ENCODE measurements at regions not wholly inside any gene's neighbourhood (a gene's known extent, or its start where the extent isn't known, plus 50 kb on each side); places are given as distances from the start of the nearest gene placed in this dataset.

DNA sequence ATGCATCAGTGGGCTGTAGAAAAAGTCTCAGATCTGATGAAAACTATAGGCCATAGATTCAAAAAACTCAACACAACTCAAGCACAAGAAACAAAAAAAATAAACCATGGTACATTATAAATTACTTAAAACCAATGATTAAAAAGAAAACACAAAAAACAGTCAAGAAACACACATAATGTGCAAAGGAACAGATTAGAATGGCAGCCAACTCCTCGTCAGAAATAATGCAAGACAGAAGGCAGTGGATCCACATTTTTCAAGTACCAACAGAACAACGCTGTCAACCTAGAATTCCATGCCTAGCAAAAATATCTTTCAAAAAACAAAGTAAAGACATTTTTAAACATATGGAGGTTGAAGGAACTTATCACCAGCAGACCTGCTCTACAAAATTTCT, 69.7 kb downstream of the PSMB1 start:
- intact Hi-C loops (cut with micrococcal nuclease) = no loop called here

DNA sequence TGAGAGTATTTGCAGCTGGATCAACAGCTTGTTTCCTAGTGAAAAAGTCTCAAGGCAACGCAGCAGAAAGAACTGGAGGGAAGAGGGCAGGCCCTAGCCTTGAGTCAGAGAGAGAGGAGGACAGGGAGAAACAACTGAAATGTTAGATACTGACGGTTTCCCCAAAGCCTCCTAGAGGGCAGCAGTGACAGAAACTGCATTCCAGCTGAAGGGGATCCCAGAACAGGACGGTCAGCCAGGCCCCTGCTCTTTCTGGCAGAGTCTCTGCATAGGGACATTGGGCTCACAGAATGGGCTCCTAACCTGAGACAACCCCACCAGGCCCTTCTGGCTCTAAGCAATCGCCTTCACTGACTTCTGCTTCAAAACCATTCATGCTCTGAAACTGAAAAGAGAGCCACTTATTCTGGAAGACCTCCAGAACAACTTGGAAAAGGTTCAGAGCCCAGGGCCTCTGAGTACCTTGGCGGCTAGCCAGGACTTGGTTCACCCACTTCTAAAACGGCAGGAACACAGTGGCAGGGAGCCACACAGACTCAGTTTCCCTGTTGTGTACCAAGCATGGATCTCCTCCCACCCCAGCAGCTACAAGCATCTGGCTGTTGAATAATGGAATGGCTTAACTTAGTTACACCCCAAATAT, 72.9 kb downstream of the PSMB1 start:
- H3K27me3 Mint-ChIP-seq = no peaks in the 10 kb centered on the region
- no peaks in the 10 kb centered on the region for H3K36me3 Mint-ChIP-seq (ENCODE audit: low read depth)
- H3K9me3 Mint-ChIP-seq = no peaks in the 10 kb centered on the region
- H3K4me1 Mint-ChIP-seq (ENCODE audit: low read depth) = peaks cover 6% of the 10 kb centered on the region
- intact Hi-C loops (cut with micrococcal nuclease) = no loop called here
- H3K27ac Mint-ChIP-seq = no peak overlapping the region
- H3K4me3 Mint-ChIP-seq = no peak overlapping the region

More for the DNA sequence above, 69.7 kb downstream of the PSMB1 start:
- Mint-ChIP-seq H3K36me3 (ENCODE audit: low read depth) (no peaks in the 10 kb centered on the region), H3K4me1 (ENCODE audit: low read depth) (no peaks in the 10 kb centered on the region), H3K27me3 (no peaks in the 10 kb centered on the region), H3K4me3 (no peak overlapping the region), H3K9me3 (no peaks in the 10 kb centered on the region), H3K27ac (no peak overlapping the region)

DNA sequence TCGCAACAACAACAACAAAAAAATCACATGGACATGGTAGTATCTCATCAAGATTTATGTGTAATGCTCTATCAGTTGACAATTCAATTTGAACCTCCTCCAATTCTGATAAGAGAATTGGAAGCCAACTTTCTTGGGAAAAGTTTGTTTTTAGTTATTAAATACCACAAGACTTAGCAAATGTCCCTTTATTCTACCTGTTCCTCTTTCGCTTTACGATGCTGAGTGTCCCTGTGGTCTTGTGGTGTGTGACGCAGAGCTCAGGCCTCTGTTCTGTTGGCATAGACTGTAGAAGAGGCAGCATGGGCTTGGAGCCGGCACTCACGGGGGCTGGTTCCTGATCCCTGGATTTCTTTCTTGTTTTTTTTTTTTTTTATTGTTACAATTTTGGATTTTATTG, 76.7 kb downstream of the PSMB1 start:
- intact Hi-C loops (cut with micrococcal nuclease) = no loop called here
- H3K9me3 Mint-ChIP-seq = no peaks in the 10 kb centered on the region
- peaks cover 6% of the 10 kb centered on the region for H3K4me1 Mint-ChIP-seq (ENCODE audit: low read depth)
- H3K27me3 Mint-ChIP-seq = peaks cover 5% of the 10 kb centered on the region
- H3K27ac Mint-ChIP-seq = no peak overlapping the region
- no peak overlapping the region for H3K4me3 Mint-ChIP-seq
- H3K36me3 Mint-ChIP-seq (ENCODE audit: low read depth) = no peaks in the 10 kb centered on the region

DNA sequence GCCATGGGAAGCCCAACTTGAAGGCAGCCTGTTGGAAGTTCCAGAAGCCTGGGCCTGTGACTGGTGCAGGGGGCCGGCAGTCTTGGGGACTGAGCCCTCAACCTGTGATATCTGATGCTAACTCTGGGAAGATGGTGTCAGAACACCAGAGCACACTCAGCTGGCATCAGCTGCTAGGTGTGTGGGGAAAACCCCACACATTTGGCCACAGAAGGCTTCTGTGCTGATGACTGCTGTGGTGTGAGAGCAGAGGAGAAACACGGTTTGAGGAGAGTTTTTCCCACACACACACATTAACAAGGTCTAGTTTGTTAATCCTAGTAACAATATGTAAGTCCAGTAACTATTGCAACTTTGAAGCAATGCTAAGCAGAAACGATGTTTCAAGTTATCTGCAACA, 78.0 kb downstream of the PSMB1 start:
- Mint-ChIP-seq H3K27ac (no peak overlapping the region), H3K9me3 (no peaks in the 10 kb centered on the region), H3K4me1 (ENCODE audit: low read depth) (peaks cover 6% of the 10 kb centered on the region), H3K4me3 (no peak overlapping the region), H3K36me3 (ENCODE audit: low read depth) (no peaks in the 10 kb centered on the region), H3K27me3 (peaks cover 5% of the 10 kb centered on the region)
- intact Hi-C loops (cut with micrococcal nuclease) = no loop called here

DNA sequence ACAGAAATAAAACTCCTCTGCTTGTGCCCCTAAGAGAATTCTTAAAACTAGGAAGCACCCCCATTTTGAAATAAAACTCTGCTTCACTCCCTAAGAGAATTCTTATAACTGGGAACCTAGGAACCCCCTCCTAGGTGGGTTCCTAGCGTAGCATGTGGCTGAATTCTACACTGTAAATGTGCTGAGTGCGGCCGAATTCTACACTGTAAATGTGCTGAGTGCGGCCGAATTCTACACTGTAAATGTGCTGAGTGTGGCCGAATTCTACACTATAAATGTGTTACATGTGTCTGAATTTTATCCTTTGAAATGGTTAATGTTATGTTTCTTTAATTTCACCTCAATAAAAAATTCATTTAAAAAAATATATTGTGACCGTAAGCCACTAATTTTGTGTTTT, 79.3 kb downstream of the PSMB1 start:
- intact Hi-C loops (cut with micrococcal nuclease) = no loop called here
- Mint-ChIP-seq H3K36me3 (ENCODE audit: low read depth) (no peaks in the 10 kb centered on the region), H3K9me3 (no peaks in the 10 kb centered on the region), H3K4me3 (no peak overlapping the region), H3K27me3 (peaks cover 5% of the 10 kb centered on the region), H3K27ac (no peak overlapping the region), H3K4me1 (ENCODE audit: low read depth) (peaks cover 6% of the 10 kb centered on the region)

DNA sequence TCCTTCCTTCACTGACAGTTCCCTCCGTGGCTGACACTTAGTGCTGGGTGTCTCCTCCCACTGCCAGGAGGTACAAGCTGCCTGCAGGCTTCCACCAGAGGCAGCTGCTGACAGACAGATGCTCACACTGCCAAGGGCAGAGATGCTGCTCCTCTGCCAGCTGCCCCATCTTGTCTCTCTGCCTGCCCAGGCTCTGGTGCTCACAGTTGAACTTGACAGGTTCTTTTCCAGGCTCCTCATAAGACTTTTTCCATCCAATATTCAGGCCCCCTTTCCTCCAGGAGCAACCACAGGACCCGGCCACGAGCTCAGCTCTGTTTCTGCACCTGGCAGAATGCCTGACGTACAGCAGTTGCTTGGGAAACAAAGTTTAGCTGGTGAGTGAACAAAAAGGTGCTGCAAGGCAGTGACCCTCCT, 79.8 kb downstream of the PSMB1 start:
- peaks cover 3% of the 10 kb centered on the region for H3K9me3 Mint-ChIP-seq
- peaks cover 6% of the 10 kb centered on the region for H3K4me1 Mint-ChIP-seq (ENCODE audit: low read depth)
- no peaks in the 10 kb centered on the region for H3K36me3 Mint-ChIP-seq (ENCODE audit: low read depth)
- peaks cover 5% of the 10 kb centered on the region for H3K27me3 Mint-ChIP-seq
- intact Hi-C loops (cut with micrococcal nuclease) = no loop called here
- H3K4me3 Mint-ChIP-seq = no peak overlapping the region
- no peak overlapping the region for H3K27ac Mint-ChIP-seq

DNA sequence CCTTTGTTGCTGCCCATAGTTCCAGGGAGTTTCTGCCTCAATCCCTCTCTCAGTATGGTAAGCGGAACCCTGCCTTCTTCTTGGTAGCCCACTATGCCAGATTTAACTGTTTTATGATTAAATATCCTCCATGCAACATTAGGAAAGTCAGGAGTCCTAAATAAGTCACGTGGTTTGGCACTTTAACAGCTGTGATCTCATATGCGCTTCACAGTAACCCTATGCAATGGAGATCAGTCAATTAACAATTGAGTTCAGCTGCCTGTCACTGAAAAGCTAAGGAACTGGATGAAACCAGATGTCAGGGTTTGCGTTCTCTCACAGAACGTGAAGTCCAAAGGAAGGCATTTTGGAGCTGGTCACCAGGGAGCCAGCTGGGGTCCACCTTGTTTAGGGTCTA, 81.6 kb downstream of the PSMB1 start:
- Mint-ChIP-seq H3K27me3 (peaks cover 5% of the 10 kb centered on the region), H3K27ac (no peak overlapping the region), H3K9me3 (peaks cover 11% of the 10 kb centered on the region), H3K4me3 (no peak overlapping the region), H3K36me3 (ENCODE audit: low read depth) (no peaks in the 10 kb centered on the region), H3K4me1 (ENCODE audit: low read depth) (peaks cover 1% of the 10 kb centered on the region)
- intact Hi-C loops (cut with micrococcal nuclease) = no loop called here

DNA sequence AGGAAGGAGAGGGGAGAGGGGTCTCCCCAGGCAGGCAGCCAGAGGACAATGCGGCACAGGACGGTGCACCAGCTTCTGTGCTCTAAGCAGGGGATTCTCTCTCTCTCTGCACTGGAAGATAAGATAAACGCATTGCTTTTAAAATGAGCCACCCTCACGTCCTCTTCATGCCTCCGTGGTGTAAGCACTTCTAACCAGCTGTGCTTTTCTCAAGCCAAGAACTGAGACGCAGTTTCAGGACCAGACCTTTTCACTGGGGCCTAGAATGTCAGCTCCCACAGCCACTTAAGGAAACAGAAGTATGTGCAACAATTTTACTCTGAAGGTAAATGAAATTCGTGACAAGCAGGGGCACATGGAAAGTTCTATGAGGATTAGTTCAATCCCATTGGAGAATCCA, 82.4 kb downstream of the PSMB1 start:
- H3K27me3 Mint-ChIP-seq = peaks cover 5% of the 10 kb centered on the region
- no peaks in the 10 kb centered on the region for H3K36me3 Mint-ChIP-seq (ENCODE audit: low read depth)
- H3K9me3 Mint-ChIP-seq = peaks cover 15% of the 10 kb centered on the region
- H3K27ac Mint-ChIP-seq = no peak overlapping the region
- H3K4me1 Mint-ChIP-seq (ENCODE audit: low read depth) = no peaks in the 10 kb centered on the region
- no peak overlapping the region for H3K4me3 Mint-ChIP-seq
- intact Hi-C loops (cut with micrococcal nuclease) = no loop called here

DNA sequence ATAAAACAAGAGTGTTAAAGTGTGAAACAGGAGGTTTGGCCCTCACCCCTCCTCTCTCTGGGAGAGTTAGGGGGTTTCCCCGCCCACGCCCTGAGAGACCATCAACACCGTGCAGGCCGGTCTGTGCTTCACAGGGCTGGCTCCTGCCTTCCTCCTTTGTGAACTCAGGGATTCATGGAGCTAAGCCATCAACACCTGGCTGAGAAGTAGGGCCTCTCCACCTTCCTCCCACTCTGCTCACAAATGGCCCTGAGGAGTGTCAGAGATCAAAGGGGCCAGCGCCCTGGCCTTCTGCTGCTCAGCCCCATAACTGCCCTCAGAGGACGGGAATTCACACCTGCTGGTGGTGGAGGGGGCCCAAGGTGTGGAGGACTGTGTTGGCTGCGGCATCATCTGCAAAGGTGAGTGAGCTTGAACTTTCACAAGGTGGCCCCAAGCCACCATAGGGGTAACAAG, 88.6 kb downstream of the PSMB1 start:
- H3K36me3 Mint-ChIP-seq (ENCODE audit: low read depth) = no peaks in the 10 kb centered on the region
- peaks cover 7% of the 10 kb centered on the region for H3K4me1 Mint-ChIP-seq (ENCODE audit: low read depth)
- intact Hi-C loops (cut with micrococcal nuclease) = no loop called here
- H3K27me3 Mint-ChIP-seq = no peaks in the 10 kb centered on the region
- H3K9me3 Mint-ChIP-seq = peaks cover 20% of the 10 kb centered on the region
- H3K27ac Mint-ChIP-seq = no peak overlapping the region
- H3K4me3 Mint-ChIP-seq = no peak overlapping the region

DNA sequence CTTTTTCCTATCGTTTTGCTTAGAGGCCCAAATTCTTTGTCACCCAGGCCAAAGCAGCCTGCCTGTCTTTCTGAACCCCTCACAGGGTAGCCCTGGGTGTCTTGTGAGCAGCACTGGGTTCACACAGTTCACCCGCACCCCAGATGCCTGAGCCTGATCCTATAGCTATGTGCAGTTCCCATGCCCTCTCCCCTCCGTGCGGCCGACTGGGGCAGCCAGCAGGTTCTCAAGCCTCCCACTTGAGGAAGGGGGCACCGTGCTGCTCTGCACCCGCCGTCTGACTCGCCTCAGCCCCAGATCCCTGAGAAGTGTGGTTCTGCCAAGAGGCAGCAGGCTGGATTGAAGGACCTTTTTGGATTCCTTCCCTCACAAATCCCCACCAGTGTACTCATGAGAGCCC, 89.0 kb downstream of the PSMB1 start:
- no peaks in the 10 kb centered on the region for H3K27me3 Mint-ChIP-seq
- H3K36me3 Mint-ChIP-seq (ENCODE audit: low read depth) = no peaks in the 10 kb centered on the region
- no peak overlapping the region for H3K4me3 Mint-ChIP-seq
- intact Hi-C loops (cut with micrococcal nuclease) = no loop called here
- no peak overlapping the region for H3K27ac Mint-ChIP-seq
- H3K4me1 Mint-ChIP-seq (ENCODE audit: low read depth) = peaks cover 9% of the 10 kb centered on the region
- H3K9me3 Mint-ChIP-seq = peaks cover 20% of the 10 kb centered on the region

DNA sequence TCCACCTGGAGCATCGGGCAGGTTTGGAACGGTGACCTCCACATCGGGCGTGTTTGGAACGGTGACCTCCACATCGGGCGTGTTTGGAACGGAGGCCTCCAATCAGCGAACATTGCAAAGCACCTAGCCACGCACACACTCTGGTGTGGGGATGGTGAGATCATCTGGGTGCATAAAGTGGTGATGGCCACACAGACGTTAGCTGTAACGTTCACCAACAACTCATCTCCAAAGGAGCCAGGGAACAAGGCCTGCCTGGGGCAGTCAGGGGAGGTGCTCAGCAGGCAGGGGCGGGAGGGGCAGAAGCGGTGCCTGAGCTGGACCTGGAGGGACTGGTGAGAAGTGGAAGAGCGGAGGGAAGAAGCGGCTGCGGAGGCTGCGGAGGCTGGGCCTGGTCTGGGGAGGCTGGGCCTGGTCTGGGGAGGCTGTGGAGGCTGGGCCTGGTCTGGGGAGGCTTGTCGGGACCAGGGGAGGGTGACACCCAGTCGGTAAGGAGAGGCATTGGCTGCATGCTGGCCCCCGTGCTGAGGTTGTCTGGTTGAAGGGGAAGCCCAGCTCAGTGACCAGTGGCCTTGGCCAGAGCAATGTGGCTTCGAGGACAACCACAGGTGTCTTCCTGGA, 89.9 kb downstream of the PSMB1 start:
- peaks cover 9% of the 10 kb centered on the region for H3K4me1 Mint-ChIP-seq (ENCODE audit: low read depth)
- H3K9me3 Mint-ChIP-seq = peaks cover 16% of the 10 kb centered on the region
- H3K27me3 Mint-ChIP-seq = no peaks in the 10 kb centered on the region
- intact Hi-C loops (cut with micrococcal nuclease) = no loop called here
- H3K36me3 Mint-ChIP-seq (ENCODE audit: low read depth) = no peaks in the 10 kb centered on the region
- no peak overlapping the region for H3K27ac Mint-ChIP-seq
- H3K4me3 Mint-ChIP-seq = no peak overlapping the region

DNA sequence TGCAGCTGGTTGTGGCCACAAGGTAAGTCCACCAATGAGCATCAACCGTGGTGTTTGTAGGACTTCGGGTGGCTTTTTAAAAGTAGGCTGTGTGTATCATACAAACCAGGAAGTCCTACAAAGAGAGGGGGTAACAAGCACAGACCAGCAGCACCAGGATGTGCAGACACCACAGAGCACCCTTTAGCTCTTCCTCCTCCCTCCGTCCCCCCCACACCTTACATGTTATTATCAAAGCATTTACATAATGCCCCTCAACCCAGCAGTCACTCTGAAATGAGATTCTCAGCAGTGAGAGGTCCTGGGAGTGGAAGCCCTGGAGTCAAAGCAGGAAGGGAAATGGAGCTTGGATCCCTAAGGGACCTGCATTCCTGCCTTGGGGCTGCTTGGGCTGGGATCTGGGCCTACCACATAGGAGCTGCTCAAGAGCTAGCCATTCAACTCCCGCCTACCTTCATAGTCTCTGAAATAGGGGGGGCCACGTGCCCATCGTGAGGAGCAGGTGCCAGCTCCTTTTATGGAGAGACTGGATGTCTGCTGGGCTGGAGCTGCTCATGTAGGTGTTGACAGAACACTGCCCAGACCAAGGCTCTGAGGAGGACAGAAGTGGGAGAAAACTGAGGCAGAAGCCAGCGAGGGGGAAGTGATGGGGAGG, 90.6 kb downstream of the PSMB1 start:
- Mint-ChIP-seq H3K4me3 (no peak overlapping the region), H3K27ac (no peak overlapping the region), H3K9me3 (peaks cover 9% of the 10 kb centered on the region), H3K4me1 (ENCODE audit: low read depth) (peaks cover 9% of the 10 kb centered on the region), H3K36me3 (ENCODE audit: low read depth) (no peaks in the 10 kb centered on the region), H3K27me3 (no peaks in the 10 kb centered on the region)
- intact Hi-C loops (cut with micrococcal nuclease) = no loop called here

DNA sequence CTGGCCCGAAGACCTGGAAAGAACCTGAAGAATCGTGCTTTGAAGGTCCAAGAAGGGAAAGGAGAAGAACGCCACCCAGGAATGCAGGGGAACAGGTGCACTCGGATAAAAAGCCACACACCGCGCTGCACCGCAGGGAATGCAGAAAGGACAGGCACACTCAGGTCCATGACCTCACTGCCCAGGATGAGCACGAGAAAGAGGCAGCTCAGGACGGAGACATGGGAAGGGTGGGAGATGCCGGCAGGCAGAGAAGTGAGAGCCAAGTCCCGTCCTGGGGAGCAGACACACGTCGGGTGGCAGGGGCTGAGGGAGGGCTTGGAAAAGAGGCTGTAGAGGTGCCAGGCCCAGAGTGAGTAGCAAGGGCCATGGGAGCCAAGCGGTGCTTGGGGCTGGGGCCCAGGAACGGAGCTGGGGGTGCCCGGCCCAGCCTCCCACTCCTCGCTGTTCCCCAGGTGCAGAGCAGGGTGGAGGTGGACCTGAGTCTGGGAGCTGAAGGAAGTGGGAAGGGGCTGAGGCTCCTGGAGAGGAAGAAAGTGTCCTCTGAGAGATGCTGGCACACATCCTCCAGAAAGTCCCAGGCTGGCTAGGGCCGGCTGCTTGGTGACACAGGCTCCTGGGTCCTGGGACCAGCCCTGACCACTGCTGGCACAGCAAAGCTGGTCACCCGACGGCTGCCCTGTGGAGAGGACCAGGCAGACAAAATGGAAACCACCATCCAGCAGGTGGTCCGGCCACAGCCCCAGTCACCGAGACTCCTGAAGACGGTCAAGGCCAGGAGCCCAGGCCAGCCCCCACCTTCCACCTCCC, 91.3 kb downstream of the PSMB1 start:
- Mint-ChIP-seq H3K4me3 (no peak overlapping the region), H3K27ac (no peak overlapping the region), H3K4me1 (ENCODE audit: low read depth) (peaks cover 9% of the 10 kb centered on the region), H3K36me3 (ENCODE audit: low read depth) (no peaks in the 10 kb centered on the region), H3K27me3 (no peaks in the 10 kb centered on the region), H3K9me3 (peaks cover 9% of the 10 kb centered on the region)
- intact Hi-C loops (cut with micrococcal nuclease) = no loop called here

DNA sequence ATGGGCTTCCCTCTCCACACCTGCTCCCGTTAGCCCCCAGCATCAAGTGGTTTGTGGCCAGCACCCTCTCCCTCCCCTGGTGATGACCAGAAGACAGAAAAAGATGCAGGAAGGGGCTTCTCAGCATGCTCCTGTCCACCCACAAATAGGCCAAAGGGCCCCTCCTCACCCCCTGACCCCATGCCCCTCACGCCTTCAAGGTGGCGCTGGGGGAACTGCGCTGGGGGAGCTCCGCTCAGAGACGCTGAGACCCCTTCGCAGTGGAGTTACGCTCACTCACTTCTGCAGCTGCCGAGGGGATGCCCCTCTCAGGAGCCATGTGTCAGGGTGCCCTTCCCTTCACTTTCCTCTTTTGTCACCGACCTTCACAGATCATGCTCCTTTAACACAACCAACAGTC, 92.0 kb downstream of the PSMB1 start:
- intact Hi-C loops (cut with micrococcal nuclease) = no loop called here
- no peaks in the 10 kb centered on the region for H3K36me3 Mint-ChIP-seq (ENCODE audit: low read depth)
- H3K27ac Mint-ChIP-seq = no peak overlapping the region
- H3K27me3 Mint-ChIP-seq = no peaks in the 10 kb centered on the region
- peaks cover 9% of the 10 kb centered on the region for H3K4me1 Mint-ChIP-seq (ENCODE audit: low read depth)
- H3K9me3 Mint-ChIP-seq = peaks cover 8% of the 10 kb centered on the region
- H3K4me3 Mint-ChIP-seq = no peak overlapping the region

Data from dendritic cell treated with granulocyte-macrophage colony-stimulating factor and Interleukin-4, amounts not matched to agents 40 ng/mL and 50 ng/mL, for 4 days (primary cell).